Pancreas (tissue), 10 donors: ENCODE measurements at regions not wholly inside any gene's neighbourhood (a gene's known extent, or its start where the extent isn't known, plus 50 kb on each side); places are given as distances from the start of the nearest gene placed in this dataset.

Experiments used
- ATAC-seq, 4 donors: fragments of 200-7000 bp; cut with Tn5 transposase; one replicate each; pipeline versions ENCODE4 v1.8.0 to v1.9.1; 2020; ENCODE audit warnings: mild to moderate bottlenecking in 4 of 4, moderate library complexity in 4 of 4
- DNase-seq, 6 donors: peaks; one replicate each; pipeline ENCODE4 v3.0.0-alpha.2; 2020
- FAIRE-seq: peaks from 2 replicates; lab custom pipeline; 2012; peaks lifted over from hg19 to GRCh38; lab: Jason Lieb, UNC
- H3K27ac ChIP-seq, 4 donors: fragments of 200-600 bp; sonication (generic); 1 replicate in 3 of 4; 2 replicates in 1 of 4; pipeline versions ENCODE4 v1.5.0 to v1.8.0; 2020
- H3K27me3 ChIP-seq, 4 donors: fragments of 200-600 bp; one replicate each; pipeline ENCODE4 v1.8.0; 2021
- H3K36me3 ChIP-seq, 3 donors: fragments of 200-600 bp; sonication (generic) in 1 of 3; one replicate each; pipeline versions ENCODE4 v1.5.0 to v1.8.0; 2020 to 2021
- H3K4me1 ChIP-seq, 3 donors: fragments of 200-600 bp; one replicate each; pipeline ENCODE4 v1.8.0; 2021
- H3K4me3 ChIP-seq, 4 donors: fragments of 200-600 bp; sonication (generic) in 2 of 4; one replicate each; pipeline versions ENCODE4 v1.5.0 to v1.8.0; 2020 to 2021
- H3K9me3 ChIP-seq, 4 donors: fragments of 200-600 bp; one replicate each; pipeline ENCODE4 v1.8.0; 2021
- CTCF ChIP-seq, 4 donors: fragments of 200-600 bp; sonication (generic) in 3 of 4; IDR thresholded peaks; one replicate each; pipeline versions ENCODE4 v1.5.0 to v1.8.0; 2021; ENCODE audit warnings: antibody characterized with exemption in 4 of 4
- WGBS, 2 donors: extraction: QIAGEN DNeasy Blood & Tissue Kit; methylation state at CpG; one replicate each; pipeline ENCODE4 v1.1.7; 2013; 5-methylcytosine and 5-hydroxymethylcytosine counted together
- intact Hi-C, 3 donors: fragments of 100-400 bp; cut with DNase I; formaldehyde crosslinking; loops; one replicate each; pipeline versions ENCODE4 v1.11.1 to v1.14.2; 2022
- donor health status: healthy with polysubstance abuse.
- donor health status: DM: no; HTN: no; CAD: no; lungs with moderate emphysema.
- donor health status: DM: no; HTN: no; CAD: no.
- donor health status: control.
- donor health status: control.
- donor health status: Bipolar disorder and iron deficiency.
- donor health status: DM: yes; HTN: yes; CAD: no.
- donor health status: DM: no; HTN: no; CAD: no.
- donor health status: DM: no; HTN: no; CAD: no.
- donor health status: DM: yes; HTN: yes; CAD: no.

GRCh38 chr1:65681096-65681495 lies 111.6 kb upstream of the PDE4B start:
- ATAC-seq (no peak), DNase-seq (no peak), FAIRE-seq (no peak)
- Histone ChIP-seq H3K27me3 (no peaks in the 10 kb centered on the region), H3K4me3 (no peak overlapping the region), H3K27ac (no peak overlapping the region), H3K9me3 (no peaks in the 10 kb centered on the region), H3K36me3 (no peaks in the 10 kb centered on the region), H3K4me1 (no peaks in the 10 kb centered on the region)
- no peak for TF ChIP-seq CTCF (IDR thresholded peaks at IDR 0.05)
- 71 to 82% methylated on average over 6 of the region's 6 CpGs for WGBS, 2 donors
- intact Hi-C loops = loop anchor here in 2 of 3 donors (10.0 kb wide), 2 partner anchors 246 to 466 kb away; no protein-coding TSS in a partner anchor

GRCh38 chr1:65687428-65688214 lies 105.1 kb upstream of the PDE4B start:
- Histone ChIP-seq H3K9me3 (no peaks in the 10 kb centered on the region), H3K4me1 (no peaks in the 10 kb centered on the region), H3K27ac (no peak overlapping the region), H3K4me3 (no peak overlapping the region), H3K27me3 (no peaks in the 10 kb centered on the region), H3K36me3 (no peaks in the 10 kb centered on the region)
- WGBS, 2 donors = 9 to 10% methylated on average over 8 of the region's 8 CpGs
- peak; percentile 92 to 97 (median 95) for TF ChIP-seq CTCF (IDR thresholded peaks at IDR 0.05)
- intact Hi-C loops = loop anchor here in 2 of 3 donors (10.0 kb wide), 2 partner anchors 253 to 473 kb away; no protein-coding TSS in a partner anchor
- DNase-seq (peak; percentile 72 to 96 (median 91)), ATAC-seq (peak; percentile 91 to 99 (median 97)), FAIRE-seq (no peak)

GRCh38 chr1:65688215-65688566 lies 104.5 kb upstream of the PDE4B start:
- no peak for ATAC-seq
- intact Hi-C loops = loop anchor here in 2 of 3 donors (10.0 kb wide), 2 partner anchors 253 to 473 kb away; no protein-coding TSS in a partner anchor

GRCh38 chr1:65688848-65689247 lies 103.8 kb upstream of the PDE4B start:
- DNase-seq = no peak
- ATAC-seq = no peak
- no peaks in the 10 kb centered on the region for H3K9me3 ChIP-seq
- H3K4me3 ChIP-seq = no peak overlapping the region
- H3K36me3 ChIP-seq = no peaks in the 10 kb centered on the region
- H3K27ac ChIP-seq = no peak overlapping the region
- intact Hi-C loops = loop anchor here in 2 of 3 donors (10.0 kb wide), 2 partner anchors 254 to 474 kb away; no protein-coding TSS in a partner anchor
- FAIRE-seq = no peak
- H3K4me1 ChIP-seq = no peaks in the 10 kb centered on the region
- WGBS, 2 donors = 64 to 82% methylated on average over 3 of the region's 3 CpGs
- TF ChIP-seq CTCF (IDR thresholded peaks at IDR 0.05) = no peak
- no peaks in the 10 kb centered on the region for H3K27me3 ChIP-seq

More at GRCh38 chr1:65688215-65688566, 104.5 kb upstream of the PDE4B start:
- H3K36me3 ChIP-seq = no peaks in the 10 kb centered on the region
- 71 to 79% methylated on average over 4 of the region's 4 CpGs for WGBS, 2 donors
- no peak for TF ChIP-seq CTCF (IDR thresholded peaks at IDR 0.05)
- no peak overlapping the region for H3K27ac ChIP-seq
- H3K4me1 ChIP-seq = no peaks in the 10 kb centered on the region
- no peaks in the 10 kb centered on the region for H3K27me3 ChIP-seq
- no peak for FAIRE-seq
- no peak overlapping the region for H3K4me3 ChIP-seq
- no peak for DNase-seq
- no peaks in the 10 kb centered on the region for H3K9me3 ChIP-seq
